Natural killer cell (primary cell): ENCODE measurements at regions not wholly inside any gene's neighbourhood (a gene's known extent, or its start where the extent isn't known, plus 50 kb on each side); places are given as distances from the start of the nearest gene placed in this dataset.

Experiments used
- ATAC-seq, 3 donors: fragments of 150-1000 bp in 2 of 3; fragments of 200-7000 bp in 1 of 3; cut with Tn5 transposase; 1 replicate in 1 of 3; 2 replicates in 2 of 3; pipeline ENCODE4 v1.10.0; 2021; ENCODE audit warnings: mild to moderate bottlenecking in 2 of 3, moderate library complexity in 2 of 3
- DNase-seq, 2 donors: peaks; one replicate each; pipeline versions ENCODE4 v3.0.0 to v3.0.0-alpha.2; 2013 to 2021; ENCODE audit warnings: mixed read lengths in 1 of 2
- H3K27ac ChIP-seq: one replicate; pipeline ENCODE4 v1.5.1; 2013; ENCODE audit warnings: mild to moderate bottlenecking, low read length
- H3K27me3 ChIP-seq: one replicate; pipeline ENCODE4 v1.6.1; 2013; ENCODE audit warnings: low read length; ENCODE audit not compliant: control insufficient read depth, insufficient read depth
- H3K36me3 ChIP-seq: one replicate; pipeline ENCODE4 v1.6.1; 2013; ENCODE audit warnings: low read length; ENCODE audit not compliant: control insufficient read depth, insufficient read depth
- H3K4me1 ChIP-seq: one replicate; pipeline ENCODE4 v1.6.1; 2013; ENCODE audit warnings: low read length; ENCODE audit not compliant: control insufficient read depth, insufficient read depth
- H3K4me3 ChIP-seq: one replicate; pipeline ENCODE4 v1.5.1; 2013; ENCODE audit warnings: low read length
- H3K9me3 ChIP-seq: one replicate; pipeline ENCODE4 v1.6.1; 2013; ENCODE audit warnings: low read length; ENCODE audit not compliant: control insufficient read depth, insufficient read depth
- H3K27ac Mint-ChIP-seq, 2 donors: one replicate each; pipeline ENCODE4 v1.8.0; 2022; ENCODE audit warnings: mild to moderate bottlenecking in 2 of 2, mixed read lengths in 2 of 2, moderate library complexity in 1 of 2
- H3K27me3 Mint-ChIP-seq, 2 donors: one replicate each; pipeline ENCODE4 v1.8.0; 2022; ENCODE audit warnings: low read depth in 2 of 2, mixed read lengths in 2 of 2
- H3K36me3 Mint-ChIP-seq: one replicate; pipeline ENCODE4 v1.8.0; 2022; ENCODE audit warnings: mixed read lengths
- H3K4me1 Mint-ChIP-seq, 2 donors: one replicate each; pipeline ENCODE4 v1.8.0; 2022; ENCODE audit warnings: mixed read lengths in 2 of 2
- H3K4me3 Mint-ChIP-seq: one replicate; pipeline ENCODE4 v1.8.0; 2022; ENCODE audit warnings: mild to moderate bottlenecking, moderate library complexity, mixed read lengths
- H3K9me3 Mint-ChIP-seq, 2 donors: one replicate each; pipeline ENCODE4 v1.8.0; 2022; ENCODE audit warnings: mixed read lengths in 2 of 2
- WGBS: methylation state at CpG from one replicate; pipeline ENCODE4 v1.1.7; 2013; ENCODE audit warnings: missing lambda C conversion rate; ENCODE audit not compliant: insufficient coverage; 5-methylcytosine and 5-hydroxymethylcytosine counted together
- intact Hi-C: fragments of 100-400 bp; cut with micrococcal nuclease; formaldehyde crosslinking; loops from one replicate; pipeline ENCODE4 v1.14.2; 2022
- TF ChIP-seq, protein P1 (sequence below): fragments of 200-600 bp; IDR thresholded peaks from one replicate; pipeline ENCODE4 v1.8.0; 2022; ENCODE audit warnings: antibody characterized with exemption

DNA sequence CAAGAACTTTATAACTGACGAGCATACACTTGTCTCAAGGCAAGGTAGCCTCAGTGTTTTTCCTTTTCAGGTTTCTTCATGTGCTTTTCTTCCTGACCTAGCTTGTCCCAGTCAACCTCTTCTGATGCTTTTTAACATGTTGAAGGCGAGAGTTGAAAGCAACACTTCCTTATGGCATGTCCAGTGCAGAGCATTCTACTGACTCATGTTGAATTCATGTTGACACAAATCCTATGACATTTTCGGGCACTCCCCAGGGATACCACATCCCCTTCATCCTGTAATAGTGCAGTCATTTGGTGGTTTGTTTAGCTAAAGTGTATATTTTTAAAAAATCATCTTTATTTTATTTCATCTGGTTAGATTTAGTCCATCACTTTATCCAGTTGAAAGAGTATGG is 75.9 kb upstream of the CBLB start:
- no peaks in the 10 kb centered on the region for H3K27me3 ChIP-seq
- intact Hi-C loops: no loop called here
- H3K9me3 ChIP-seq: no peaks in the 10 kb centered on the region
- ATAC-seq (no peak), DNase-seq (no peak)
- Mint-ChIP-seq H3K9me3 (no peaks in the 10 kb centered on the region), H3K36me3 (no peaks in the 10 kb centered on the region), H3K4me1 (no peaks in the 10 kb centered on the region), H3K4me3 (no peak overlapping the region), H3K27me3 (no peaks in the 10 kb centered on the region), H3K27ac (no peak overlapping the region)
- TF ChIP-seq, protein P1, sequence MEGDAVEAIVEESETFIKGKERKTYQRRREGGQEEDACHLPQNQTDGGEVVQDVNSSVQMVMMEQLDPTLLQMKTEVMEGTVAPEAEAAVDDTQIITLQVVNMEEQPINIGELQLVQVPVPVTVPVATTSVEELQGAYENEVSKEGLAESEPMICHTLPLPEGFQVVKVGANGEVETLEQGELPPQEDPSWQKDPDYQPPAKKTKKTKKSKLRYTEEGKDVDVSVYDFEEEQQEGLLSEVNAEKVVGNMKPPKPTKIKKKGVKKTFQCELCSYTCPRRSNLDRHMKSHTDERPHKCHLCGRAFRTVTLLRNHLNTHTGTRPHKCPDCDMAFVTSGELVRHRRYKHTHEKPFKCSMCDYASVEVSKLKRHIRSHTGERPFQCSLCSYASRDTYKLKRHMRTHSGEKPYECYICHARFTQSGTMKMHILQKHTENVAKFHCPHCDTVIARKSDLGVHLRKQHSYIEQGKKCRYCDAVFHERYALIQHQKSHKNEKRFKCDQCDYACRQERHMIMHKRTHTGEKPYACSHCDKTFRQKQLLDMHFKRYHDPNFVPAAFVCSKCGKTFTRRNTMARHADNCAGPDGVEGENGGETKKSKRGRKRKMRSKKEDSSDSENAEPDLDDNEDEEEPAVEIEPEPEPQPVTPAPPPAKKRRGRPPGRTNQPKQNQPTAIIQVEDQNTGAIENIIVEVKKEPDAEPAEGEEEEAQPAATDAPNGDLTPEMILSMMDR: no peak
- no peak overlapping the region for H3K27ac ChIP-seq
- no peak overlapping the region for H3K4me3 ChIP-seq
- H3K36me3 ChIP-seq: no peaks in the 10 kb centered on the region
- no peaks in the 10 kb centered on the region for H3K4me1 ChIP-seq
- 93% methylated on average over 3 of the region's 3 CpGs for WGBS

DNA sequence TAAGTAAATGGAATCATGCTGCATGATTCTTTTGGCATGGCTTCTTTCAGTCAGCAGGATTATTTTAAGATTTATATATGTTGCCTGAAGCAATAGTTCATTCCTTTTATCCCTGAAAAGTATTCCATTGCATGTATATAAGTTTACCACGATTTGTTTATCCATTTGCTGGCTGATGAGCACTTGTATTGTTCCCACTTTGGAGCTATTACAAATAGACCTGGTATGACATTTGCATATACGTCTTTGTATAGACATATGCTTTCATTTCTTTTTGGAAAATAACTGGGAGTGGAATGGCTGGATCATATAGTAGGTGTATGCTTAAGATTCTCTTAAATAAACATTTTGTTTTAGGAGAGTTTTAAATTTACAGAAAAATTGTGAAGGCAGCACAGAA is 79.3 kb upstream of the CBLB start:
- Mint-ChIP-seq H3K27ac (no peak overlapping the region), H3K9me3 (no peaks in the 10 kb centered on the region), H3K27me3 (no peaks in the 10 kb centered on the region), H3K36me3 (no peaks in the 10 kb centered on the region), H3K4me1 (no peaks in the 10 kb centered on the region), H3K4me3 (no peak overlapping the region)
- DNase-seq (no peak), ATAC-seq (no peak)
- no peaks in the 10 kb centered on the region for H3K36me3 ChIP-seq
- no peaks in the 10 kb centered on the region for H3K9me3 ChIP-seq
- intact Hi-C loops: no loop called here
- H3K27ac ChIP-seq: no peak overlapping the region
- no peak overlapping the region for H3K4me3 ChIP-seq
- no peaks in the 10 kb centered on the region for H3K27me3 ChIP-seq
- no peaks in the 10 kb centered on the region for H3K4me1 ChIP-seq
- 96% methylated on average over 2 of the region's 2 CpGs for WGBS
- TF ChIP-seq, protein P1: no peak

DNA sequence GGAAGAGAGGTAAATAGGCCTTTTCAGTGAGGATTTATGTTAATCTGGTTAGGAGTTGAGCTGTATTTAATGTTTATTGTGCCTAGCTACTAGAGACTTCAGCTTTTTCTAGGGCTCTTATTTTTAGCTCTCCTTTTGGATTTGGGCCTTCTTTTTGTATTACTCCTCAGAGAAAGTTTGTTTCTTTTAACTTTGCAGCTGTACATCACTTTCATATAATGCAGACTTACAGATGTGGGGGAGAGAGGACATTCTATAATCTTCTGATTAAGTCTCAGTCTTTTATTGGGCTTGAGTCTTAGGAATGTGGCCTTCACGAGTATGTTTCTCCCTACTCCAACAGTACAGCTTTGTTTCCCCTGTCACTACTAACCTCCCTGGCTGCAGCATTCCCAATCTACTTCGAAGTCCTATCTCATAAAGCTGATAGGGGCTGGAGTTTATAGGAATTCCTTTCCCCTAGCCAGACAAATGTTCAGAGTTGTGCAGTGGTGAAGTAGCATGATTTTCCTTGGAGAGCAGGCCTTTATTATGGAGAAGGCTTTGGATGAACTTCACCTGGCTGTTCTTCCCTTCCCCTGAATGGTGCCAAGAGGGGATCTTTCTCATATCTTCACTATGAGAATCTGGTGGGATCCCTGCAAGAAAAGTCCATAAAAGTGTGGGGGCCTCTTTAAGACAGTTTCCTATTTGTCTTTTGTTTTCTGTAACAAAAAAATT is 82.2 kb upstream of the CBLB start:
- Histone ChIP-seq H3K27me3 (no peaks in the 10 kb centered on the region), H3K4me3 (no peak overlapping the region), H3K9me3 (no peaks in the 10 kb centered on the region), H3K4me1 (no peaks in the 10 kb centered on the region), H3K27ac (no peak overlapping the region), H3K36me3 (no peaks in the 10 kb centered on the region)
- DNase-seq (no peak), ATAC-seq (no peak)
- Mint-ChIP-seq H3K27ac (no peak overlapping the region), H3K4me1 (no peaks in the 10 kb centered on the region), H3K9me3 (no peaks in the 10 kb centered on the region), H3K36me3 (peaks cover 6% of the 10 kb centered on the region), H3K4me3 (no peak overlapping the region), H3K27me3 (no peaks in the 10 kb centered on the region)
- WGBS: no CpG with 5 or more reads among the region's 2 CpGs
- TF ChIP-seq, protein P1: no peak
- intact Hi-C loops: no loop called here

DNA sequence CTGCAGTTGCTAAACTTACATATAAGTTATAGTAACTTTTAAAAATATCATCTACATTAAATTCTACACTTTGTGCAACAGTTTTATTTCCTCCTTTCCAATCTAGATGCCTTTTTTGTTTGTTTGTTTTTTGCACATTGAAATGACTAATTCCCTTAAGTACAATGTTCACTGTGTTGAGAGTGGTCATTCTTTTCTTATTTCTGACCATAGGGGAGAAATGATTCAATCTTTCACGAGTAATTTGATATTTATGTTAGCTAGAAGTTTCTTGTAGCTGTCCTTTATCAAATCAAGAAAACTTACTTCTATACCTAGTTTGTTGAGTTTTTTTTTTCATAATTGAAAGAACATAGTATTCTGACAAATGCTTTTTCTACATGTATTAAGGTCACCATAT is 85.0 kb upstream of the CBLB start:
- no peak for DNase-seq
- no peaks in the 10 kb centered on the region for H3K9me3 ChIP-seq
- H3K4me1 ChIP-seq: no peaks in the 10 kb centered on the region
- TF ChIP-seq, protein P1: no peak
- H3K27ac Mint-ChIP-seq: no peak overlapping the region
- intact Hi-C loops: no loop called here
- WGBS: no CpG with 5 or more reads among the region's 1 CpG
- H3K4me3 ChIP-seq: no peak overlapping the region
- H3K27me3 ChIP-seq: no peaks in the 10 kb centered on the region
- H3K27ac ChIP-seq: no peak overlapping the region
- no peaks in the 10 kb centered on the region for H3K9me3 Mint-ChIP-seq
- H3K4me1 Mint-ChIP-seq: no peaks in the 10 kb centered on the region
- peaks cover 6% of the 10 kb centered on the region for H3K36me3 Mint-ChIP-seq
- no peaks in the 10 kb centered on the region for H3K36me3 ChIP-seq
- H3K4me3 Mint-ChIP-seq: no peak overlapping the region
- no peak for ATAC-seq
- no peaks in the 10 kb centered on the region for H3K27me3 Mint-ChIP-seq
